ENCODE measurements at regions not wholly inside any gene's neighbourhood (a gene's known extent, or its start where the extent isn't known, plus 50 kb on each side); places are given as distances from the start of the nearest gene placed in this dataset.

- TF ChIP-seq POLR2A (IDR thresholded peaks at IDR 0.05): no peak
- TF ChIP-seq, protein P1, sequence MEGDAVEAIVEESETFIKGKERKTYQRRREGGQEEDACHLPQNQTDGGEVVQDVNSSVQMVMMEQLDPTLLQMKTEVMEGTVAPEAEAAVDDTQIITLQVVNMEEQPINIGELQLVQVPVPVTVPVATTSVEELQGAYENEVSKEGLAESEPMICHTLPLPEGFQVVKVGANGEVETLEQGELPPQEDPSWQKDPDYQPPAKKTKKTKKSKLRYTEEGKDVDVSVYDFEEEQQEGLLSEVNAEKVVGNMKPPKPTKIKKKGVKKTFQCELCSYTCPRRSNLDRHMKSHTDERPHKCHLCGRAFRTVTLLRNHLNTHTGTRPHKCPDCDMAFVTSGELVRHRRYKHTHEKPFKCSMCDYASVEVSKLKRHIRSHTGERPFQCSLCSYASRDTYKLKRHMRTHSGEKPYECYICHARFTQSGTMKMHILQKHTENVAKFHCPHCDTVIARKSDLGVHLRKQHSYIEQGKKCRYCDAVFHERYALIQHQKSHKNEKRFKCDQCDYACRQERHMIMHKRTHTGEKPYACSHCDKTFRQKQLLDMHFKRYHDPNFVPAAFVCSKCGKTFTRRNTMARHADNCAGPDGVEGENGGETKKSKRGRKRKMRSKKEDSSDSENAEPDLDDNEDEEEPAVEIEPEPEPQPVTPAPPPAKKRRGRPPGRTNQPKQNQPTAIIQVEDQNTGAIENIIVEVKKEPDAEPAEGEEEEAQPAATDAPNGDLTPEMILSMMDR (IDR thresholded peaks at IDR 0.05): no peak
Measured at GRCh38 chr1:114290776-114291175, 137.1 kb upstream of the SYT6 start.

Data from adrenal gland (tissue), 5 donors.